EL (cell line): ENCODE measurements at regions not wholly inside any gene's neighbourhood (a gene's known extent, or its start where the extent isn't known, plus 50 kb on each side); places are given as distances from the start of the nearest gene placed in this dataset.
"Not testable (repeated sequence)": the region's sequence is repeated elsewhere in the genome, so short reads cannot be mapped to it uniquely, and the experiment has no call there.

Experiments used
- DNase-seq: peaks from one replicate; pipeline ENCODE4 v3.0.0-alpha.2; 2016

- DNase-seq: no peak
Measured at GRCh38 chr1:79224537-79224936, 218.0 kb upstream of the ADGRL4 start.

- DNase-seq: no peak
Measured at GRCh38 chr1:79220509-79220908, 214.0 kb upstream of the ADGRL4 start.

- DNase-seq: no peak
Measured at GRCh38 chr1:79215311-79215710, 208.8 kb upstream of the ADGRL4 start.

- DNase-seq: no peak
Measured at GRCh38 chr1:79207786-79208185, 201.3 kb upstream of the ADGRL4 start.

- no peak for DNase-seq
Measured at GRCh38 chr1:79207331-79207730, 200.8 kb upstream of the ADGRL4 start.

GRCh38 chr1:79204779-79205479 lies 198.4 kb upstream of the ADGRL4 start:
- DNase-seq: no peak

GRCh38 chr1:79198832-79199231 lies 192.3 kb upstream of the ADGRL4 start:
- DNase-seq: peak; percentile 64

GRCh38 chr1:79197421-79197820 lies 190.9 kb upstream of the ADGRL4 start:
- peak; percentile 30 for DNase-seq

- no peak for DNase-seq
Measured at GRCh38 chr1:79196211-79196610, 189.7 kb upstream of the ADGRL4 start.

GRCh38 chr1:79193211-79194079 lies 186.9 kb upstream of the ADGRL4 start:
- peak; percentile 40 for DNase-seq

GRCh38 chr1:79190074-79190473 lies 183.5 kb upstream of the ADGRL4 start:
- DNase-seq: no peak

- DNase-seq: peak; percentile 67
Measured at GRCh38 chr1:79188337-79188736, 181.8 kb upstream of the ADGRL4 start.

- DNase-seq: no peak
Measured at GRCh38 chr1:79186260-79186659, 179.7 kb upstream of the ADGRL4 start.

GRCh38 chr1:79177844-79178243 lies 171.3 kb upstream of the ADGRL4 start:
- DNase-seq: no peak

GRCh38 chr1:79161077-79161476 lies 154.5 kb upstream of the ADGRL4 start:
- peak; percentile 79 for DNase-seq

GRCh38 chr1:79155991-79156390 lies 149.5 kb upstream of the ADGRL4 start:
- DNase-seq: no peak

- no peak for DNase-seq
Measured at GRCh38 chr1:79151006-79151796, 144.7 kb upstream of the ADGRL4 start.

GRCh38 chr1:79150576-79150975 lies 144.0 kb upstream of the ADGRL4 start:
- DNase-seq: no peak

- not testable (repeated sequence) for DNase-seq
Measured at GRCh38 chr1:79138227-79138626, 131.7 kb upstream of the ADGRL4 start.

GRCh38 chr1:79133774-79134364 lies 127.3 kb upstream of the ADGRL4 start:
- no peak for DNase-seq

GRCh38 chr1:79131626-79132025 lies 125.1 kb upstream of the ADGRL4 start:
- DNase-seq: no peak

GRCh38 chr1:79129914-79130313 lies 123.4 kb upstream of the ADGRL4 start:
- DNase-seq: no peak

- DNase-seq: peak; percentile 79
Measured at GRCh38 chr1:79128722-79129121, 122.2 kb upstream of the ADGRL4 start.
